ENCODE measurements at regions not wholly inside any gene's neighbourhood (a gene's known extent, or its start where the extent isn't known, plus 50 kb on each side); places are given as distances from the start of the nearest gene placed in this dataset.

DNA sequence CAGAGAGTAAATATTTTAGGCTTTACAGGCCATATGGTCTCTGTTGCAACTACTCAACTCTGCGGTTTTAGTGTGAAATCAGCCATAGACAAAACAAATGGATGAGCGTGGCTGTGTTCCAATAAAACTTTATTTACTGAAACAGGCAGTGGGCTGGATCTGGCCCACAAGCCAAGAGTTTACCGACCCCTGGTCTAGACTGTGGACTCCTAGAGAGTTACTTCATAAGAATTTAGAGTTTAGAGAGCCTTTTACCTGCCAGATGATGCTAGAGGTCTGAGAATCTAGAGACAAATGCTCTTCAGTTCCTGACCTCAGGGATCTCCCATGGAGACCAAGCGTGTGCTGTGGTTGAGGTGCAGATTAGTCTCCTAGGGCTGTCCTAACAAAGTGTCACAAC is 174.8 kb downstream of the PTEN start:
- H3K4me1 ChIP-seq (ENCODE audit: insufficient read depth, poor library complexity, severe bottlenecking), result peaks cover 12% of the 10 kb centered on the region
- no peaks in the 10 kb centered on the region for H3K9me3 ChIP-seq (ENCODE audit: severe bottlenecking)
- no peaks in the 10 kb centered on the region for H3K36me3 ChIP-seq (ENCODE audit: low read depth)
- DNase-seq (ENCODE audit: low spot score), result no peak
- no peaks in the 10 kb centered on the region for H3K27me3 ChIP-seq (ENCODE audit: insufficient read depth, poor library complexity, severe bottlenecking)
- no peak for ATAC-seq (ENCODE audit: low read depth)
- H3K4me3 ChIP-seq (ENCODE audit: severe bottlenecking), result no peak overlapping the region
- no peak for TF ChIP-seq CTCF (IDR thresholded peaks at IDR 0.05; ENCODE audit: poor library complexity, severe bottlenecking)
- no peak overlapping the region for H3K27ac ChIP-seq (ENCODE audit: poor library complexity, severe bottlenecking)

GRCh38 chr10:88039496-88040200 is 176.2 kb downstream of the PTEN start:
- Histone ChIP-seq H3K27me3 (ENCODE audit: insufficient read depth, poor library complexity, severe bottlenecking) (no peaks in the 10 kb centered on the region), H3K9me3 (ENCODE audit: severe bottlenecking) (no peaks in the 10 kb centered on the region), H3K4me1 (ENCODE audit: insufficient read depth, poor library complexity, severe bottlenecking) (peaks cover 12% of the 10 kb centered on the region), H3K4me3 (ENCODE audit: severe bottlenecking) (no peak overlapping the region), H3K36me3 (ENCODE audit: low read depth) (no peaks in the 10 kb centered on the region), H3K27ac (ENCODE audit: poor library complexity, severe bottlenecking) (no peak overlapping the region)
- no peak for TF ChIP-seq CTCF (IDR thresholded peaks at IDR 0.05; ENCODE audit: poor library complexity, severe bottlenecking)
- ATAC-seq (ENCODE audit: low read depth) (no peak), DNase-seq (ENCODE audit: low spot score) (no peak)

- Histone ChIP-seq H3K9me3 (ENCODE audit: severe bottlenecking) (no peaks in the 10 kb centered on the region), H3K27me3 (ENCODE audit: insufficient read depth, poor library complexity, severe bottlenecking) (no peaks in the 10 kb centered on the region), H3K4me3 (ENCODE audit: severe bottlenecking) (no peak overlapping the region), H3K36me3 (ENCODE audit: low read depth) (no peaks in the 10 kb centered on the region), H3K4me1 (ENCODE audit: insufficient read depth, poor library complexity, severe bottlenecking) (peaks cover 12% of the 10 kb centered on the region), H3K27ac (ENCODE audit: poor library complexity, severe bottlenecking) (no peak overlapping the region)
- TF ChIP-seq CTCF (IDR thresholded peaks at IDR 0.05; ENCODE audit: poor library complexity, severe bottlenecking), result no peak
- DNase-seq (ENCODE audit: low spot score) (no peak), ATAC-seq (ENCODE audit: low read depth) (no peak)
Observed at GRCh38 chr10:88041243-88042159, 178.1 kb downstream of the PTEN start.

DNA sequence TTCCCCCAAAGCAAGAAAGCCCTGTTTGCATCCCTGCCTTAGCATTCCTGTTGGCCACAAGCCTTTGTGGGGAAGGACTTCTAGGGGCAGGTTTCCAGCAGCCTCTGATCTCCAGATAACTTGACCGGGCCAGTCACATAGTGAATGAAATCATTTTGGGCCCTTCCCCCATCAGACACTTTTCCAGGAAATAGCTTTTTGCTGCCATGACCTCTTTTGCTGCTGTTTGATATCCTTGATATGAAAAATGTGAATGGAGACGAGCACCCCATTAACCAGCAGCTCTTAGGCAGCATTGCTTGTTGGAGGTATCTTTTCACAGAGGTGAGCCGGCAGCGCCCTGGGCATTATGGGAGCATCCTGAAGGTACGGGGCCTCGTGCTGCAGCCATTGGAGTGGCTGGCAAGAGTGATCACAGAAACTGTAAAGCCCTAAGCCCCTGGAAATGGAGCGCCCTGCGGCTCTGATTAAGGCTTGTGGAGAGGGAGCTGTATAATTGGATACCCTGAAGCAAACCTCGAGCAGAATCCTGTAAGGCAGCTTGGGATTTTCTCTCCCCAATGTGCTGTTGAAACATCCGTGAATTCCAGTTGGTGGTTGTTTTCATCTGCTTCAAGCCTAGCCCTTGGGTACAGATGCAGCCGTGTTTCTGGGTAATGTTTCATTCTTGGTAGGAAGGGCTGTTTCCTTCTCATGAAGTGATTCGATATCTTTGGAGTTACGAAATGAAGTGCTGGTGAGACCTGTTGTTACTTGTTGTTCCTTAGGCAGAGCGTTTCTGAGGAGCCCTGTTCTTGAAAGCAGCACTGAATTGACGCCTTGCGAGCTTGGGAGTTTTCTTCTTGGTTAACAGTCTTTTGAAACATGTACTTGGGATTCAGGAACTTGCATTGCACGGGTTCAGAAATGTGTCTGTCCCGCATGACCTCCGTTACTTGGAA is 179.0 kb downstream of the PTEN start:
- peak; percentile 95 for ATAC-seq (ENCODE audit: low read depth)
- Histone ChIP-seq H3K27me3 (ENCODE audit: insufficient read depth, poor library complexity, severe bottlenecking) (no peaks in the 10 kb centered on the region), H3K36me3 (ENCODE audit: low read depth) (no peaks in the 10 kb centered on the region), H3K4me3 (ENCODE audit: severe bottlenecking) (no peak overlapping the region), H3K4me1 (ENCODE audit: insufficient read depth, poor library complexity, severe bottlenecking) (peaks cover 12% of the 10 kb centered on the region), H3K27ac (ENCODE audit: poor library complexity, severe bottlenecking) (peak overlapping the region; percentile 24), H3K9me3 (ENCODE audit: severe bottlenecking) (no peaks in the 10 kb centered on the region)
- no peak for DNase-seq (ENCODE audit: low spot score)
- TF ChIP-seq CTCF (IDR thresholded peaks at IDR 0.05; ENCODE audit: poor library complexity, severe bottlenecking), result no peak

Data from RWPE2 (cell line).